HL-60 (cell line): ENCODE measurements at regions not wholly inside any gene's neighbourhood (a gene's known extent, or its start where the extent isn't known, plus 50 kb on each side); places are given as distances from the start of the nearest gene placed in this dataset.

ENCODE experiments used
- GABPA ChIP-seq: IDR thresholded peaks from 2 replicates; pipeline ENCODE4 v1.6.1; 2012; ENCODE audit warnings: low read depth
- POLR2AphosphoS5 ChIP-seq: IDR thresholded peaks from 2 replicates; pipeline ENCODE4 v1.6.1; 2012; ENCODE audit warnings: low read depth
- TF ChIP-seq, protein P1 (sequence below): IDR thresholded peaks from one replicate; pipeline ENCODE4 v1.5.1; 2011; ENCODE audit warnings: low read length, control low read depth, inconsistent platforms; ENCODE audit not compliant: insufficient read depth
- TF ChIP-seq, protein P2 (sequence below): IDR thresholded peaks from 2 replicates; pipeline ENCODE4 v1.6.1; 2012; ENCODE audit warnings: low read depth; ENCODE audit not compliant: insufficient replicate concordance

DNA sequence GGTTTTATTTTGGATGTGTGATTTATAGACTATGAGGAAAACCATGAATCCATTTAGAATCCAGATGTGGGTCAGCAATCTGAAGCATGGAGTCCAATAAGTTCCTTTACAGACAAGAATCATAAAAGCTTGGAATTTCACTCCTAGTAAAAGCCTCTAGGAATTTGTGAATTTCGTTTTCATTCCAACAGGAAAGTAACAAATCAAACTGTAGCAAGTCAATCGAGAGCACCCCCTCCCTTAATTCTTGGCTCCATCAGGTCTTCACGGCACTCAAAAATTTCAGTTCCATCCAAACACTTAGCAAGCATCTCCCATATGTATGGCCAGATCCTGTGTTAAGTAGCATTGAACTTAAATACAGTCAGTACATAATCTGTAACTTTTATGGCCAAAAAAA is 143.6 kb upstream of the POU2AF2 start:
- TF ChIP-seq, protein P1, sequence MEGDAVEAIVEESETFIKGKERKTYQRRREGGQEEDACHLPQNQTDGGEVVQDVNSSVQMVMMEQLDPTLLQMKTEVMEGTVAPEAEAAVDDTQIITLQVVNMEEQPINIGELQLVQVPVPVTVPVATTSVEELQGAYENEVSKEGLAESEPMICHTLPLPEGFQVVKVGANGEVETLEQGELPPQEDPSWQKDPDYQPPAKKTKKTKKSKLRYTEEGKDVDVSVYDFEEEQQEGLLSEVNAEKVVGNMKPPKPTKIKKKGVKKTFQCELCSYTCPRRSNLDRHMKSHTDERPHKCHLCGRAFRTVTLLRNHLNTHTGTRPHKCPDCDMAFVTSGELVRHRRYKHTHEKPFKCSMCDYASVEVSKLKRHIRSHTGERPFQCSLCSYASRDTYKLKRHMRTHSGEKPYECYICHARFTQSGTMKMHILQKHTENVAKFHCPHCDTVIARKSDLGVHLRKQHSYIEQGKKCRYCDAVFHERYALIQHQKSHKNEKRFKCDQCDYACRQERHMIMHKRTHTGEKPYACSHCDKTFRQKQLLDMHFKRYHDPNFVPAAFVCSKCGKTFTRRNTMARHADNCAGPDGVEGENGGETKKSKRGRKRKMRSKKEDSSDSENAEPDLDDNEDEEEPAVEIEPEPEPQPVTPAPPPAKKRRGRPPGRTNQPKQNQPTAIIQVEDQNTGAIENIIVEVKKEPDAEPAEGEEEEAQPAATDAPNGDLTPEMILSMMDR, result no peak
- no peak for TF ChIP-seq POLR2AphosphoS5
- TF ChIP-seq, protein P2, sequence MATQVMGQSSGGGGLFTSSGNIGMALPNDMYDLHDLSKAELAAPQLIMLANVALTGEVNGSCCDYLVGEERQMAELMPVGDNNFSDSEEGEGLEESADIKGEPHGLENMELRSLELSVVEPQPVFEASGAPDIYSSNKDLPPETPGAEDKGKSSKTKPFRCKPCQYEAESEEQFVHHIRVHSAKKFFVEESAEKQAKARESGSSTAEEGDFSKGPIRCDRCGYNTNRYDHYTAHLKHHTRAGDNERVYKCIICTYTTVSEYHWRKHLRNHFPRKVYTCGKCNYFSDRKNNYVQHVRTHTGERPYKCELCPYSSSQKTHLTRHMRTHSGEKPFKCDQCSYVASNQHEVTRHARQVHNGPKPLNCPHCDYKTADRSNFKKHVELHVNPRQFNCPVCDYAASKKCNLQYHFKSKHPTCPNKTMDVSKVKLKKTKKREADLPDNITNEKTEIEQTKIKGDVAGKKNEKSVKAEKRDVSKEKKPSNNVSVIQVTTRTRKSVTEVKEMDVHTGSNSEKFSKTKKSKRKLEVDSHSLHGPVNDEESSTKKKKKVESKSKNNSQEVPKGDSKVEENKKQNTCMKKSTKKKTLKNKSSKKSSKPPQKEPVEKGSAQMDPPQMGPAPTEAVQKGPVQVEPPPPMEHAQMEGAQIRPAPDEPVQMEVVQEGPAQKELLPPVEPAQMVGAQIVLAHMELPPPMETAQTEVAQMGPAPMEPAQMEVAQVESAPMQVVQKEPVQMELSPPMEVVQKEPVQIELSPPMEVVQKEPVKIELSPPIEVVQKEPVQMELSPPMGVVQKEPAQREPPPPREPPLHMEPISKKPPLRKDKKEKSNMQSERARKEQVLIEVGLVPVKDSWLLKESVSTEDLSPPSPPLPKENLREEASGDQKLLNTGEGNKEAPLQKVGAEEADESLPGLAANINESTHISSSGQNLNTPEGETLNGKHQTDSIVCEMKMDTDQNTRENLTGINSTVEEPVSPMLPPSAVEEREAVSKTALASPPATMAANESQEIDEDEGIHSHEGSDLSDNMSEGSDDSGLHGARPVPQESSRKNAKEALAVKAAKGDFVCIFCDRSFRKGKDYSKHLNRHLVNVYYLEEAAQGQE, result no peak
- TF ChIP-seq GABPA, result no peak
